Right ventricle myocardium inferior (tissue), 1 donor: ENCODE measurements at regions not wholly inside any gene's neighbourhood (a gene's known extent, or its start where the extent isn't known, plus 50 kb on each side); places are given as distances from the start of the nearest gene placed in this dataset.

Source experiments
- ATAC-seq: fragments of 200-7000 bp; cut with Tn5 transposase; one replicate; pipeline ENCODE4 v1.9.1; 2020; ENCODE audit warnings: mild to moderate bottlenecking, moderate library complexity
- DNase-seq: peaks from one replicate; pipeline ENCODE4 v3.0.0; 2021; ENCODE audit errors: missing footprints
- intact Hi-C: fragments of 100-400 bp; cut with DNase I; formaldehyde crosslinking; loops from one replicate; pipeline ENCODE4 v1.11.0; 2022
- donor health status: DM: no; HTN: yes; CAD: no; lungs with severe emphysema.

- no peak for ATAC-seq
- intact Hi-C loops = no loop called here
- DNase-seq = no peak
Observed at GRCh38 chr12:115572440-115572839, 705.1 kb downstream of the MED13L start.

GRCh38 chr12:115571446-115571845 is 706.0 kb downstream of the MED13L start:
- DNase-seq (no peak), ATAC-seq (no peak)
- intact Hi-C loops = no loop called here

- ATAC-seq = no peak
- intact Hi-C loops = no loop called here
- no peak for DNase-seq
Observed at GRCh38 chr12:115571027-115571426, 706.5 kb downstream of the MED13L start.

GRCh38 chr12:115570069-115570777 is 707.3 kb downstream of the MED13L start:
- no peak for ATAC-seq
- no peak for DNase-seq

GRCh38 chr12:115569345-115570068 is 708.0 kb downstream of the MED13L start:
- intact Hi-C loops = no loop called here
- DNase-seq = no peak
- no peak for ATAC-seq

More at GRCh38 chr12:115570069-115570777, 707.3 kb downstream of the MED13L start:
- intact Hi-C loops = no loop called here

GRCh38 chr12:115558281-115558680 is 719.2 kb downstream of the MED13L start:
- intact Hi-C loops = no loop called here
- ATAC-seq = no peak
- no peak for DNase-seq

GRCh38 chr12:115553622-115554021 is 723.9 kb downstream of the MED13L start:
- ATAC-seq (no peak), DNase-seq (no peak)
- intact Hi-C loops = no loop called here

- intact Hi-C loops = no loop called here
- no peak for DNase-seq
- no peak for ATAC-seq
Observed at GRCh38 chr12:115543269-115543668, 734.2 kb downstream of the MED13L start.

- intact Hi-C loops = no loop called here
- ATAC-seq (no peak), DNase-seq (no peak)
Observed at GRCh38 chr12:115542656-115543055, 734.8 kb downstream of the MED13L start.

GRCh38 chr12:115541891-115542421 is 735.5 kb downstream of the MED13L start:
- DNase-seq (no peak), ATAC-seq (no peak)
- intact Hi-C loops = no loop called here

- no peak for DNase-seq
- intact Hi-C loops = no loop called here
- ATAC-seq = no peak
Observed at GRCh38 chr12:115528466-115528865, 749.0 kb downstream of the MED13L start.

GRCh38 chr12:115521771-115522409 is 755.6 kb downstream of the MED13L start:
- DNase-seq = no peak
- ATAC-seq = no peak
- intact Hi-C loops = no loop called here

GRCh38 chr12:115519887-115520286 is 757.6 kb downstream of the MED13L start:
- ATAC-seq (no peak), DNase-seq (no peak)
- intact Hi-C loops = no loop called here

- intact Hi-C loops = no loop called here
- no peak for ATAC-seq
- DNase-seq = no peak
Observed at GRCh38 chr12:115519359-115519758, 758.1 kb downstream of the MED13L start.

- intact Hi-C loops = no loop called here
- DNase-seq (no peak), ATAC-seq (no peak)
Observed at GRCh38 chr12:115517913-115518312, 759.6 kb downstream of the MED13L start.

- intact Hi-C loops = no loop called here
- no peak for DNase-seq
- ATAC-seq = no peak
Observed at GRCh38 chr12:115511986-115512711, 765.3 kb downstream of the MED13L start.

- no peak for DNase-seq
- intact Hi-C loops = no loop called here
- no peak for ATAC-seq
Observed at GRCh38 chr12:115511305-115511704, 766.2 kb downstream of the MED13L start.

- ATAC-seq (no peak), DNase-seq (no peak)
- intact Hi-C loops = loop anchor here (5.0 kb wide), 3 partner anchors 57 to 113 kb away; no protein-coding TSS in a partner anchor
Observed at GRCh38 chr12:115508990-115509389, 768.5 kb downstream of the MED13L start.
